Kidney (tissue), 13 donors: ENCODE measurements at regions not wholly inside any gene's neighbourhood (a gene's known extent, or its start where the extent isn't known, plus 50 kb on each side); places are given as distances from the start of the nearest gene placed in this dataset.

ENCODE experiments used
- DNase-seq, 5 donors: peaks; one replicate each; pipeline ENCODE4 v3.0.0-alpha.2; 2013 to 2020
- FAIRE-seq: peaks from 2 replicates; lab custom pipeline; 2012; peaks lifted over from hg19 to GRCh38; lab: Jason Lieb, UNC
- H3K27ac ChIP-seq, 2 donors: one replicate each; pipeline ENCODE4 v1.7.0; 2013; ENCODE audit warnings: low read depth in 2 of 2, low read length in 2 of 2, inconsistent platforms in 1 of 2
- H3K27me3 ChIP-seq: one replicate; pipeline ENCODE4 v1.7.1; 2013; ENCODE audit warnings: low read length, inconsistent platforms; ENCODE audit not compliant: control insufficient read depth, insufficient read depth
- H3K36me3 ChIP-seq, 3 donors: one replicate each; pipeline versions ENCODE4 v1.7.0 to v1.7.1; 2013; ENCODE audit warnings: low read length in 3 of 3, control low read depth in 1 of 3, inconsistent platforms in 1 of 3; ENCODE audit not compliant: insufficient read depth in 3 of 3, control insufficient read depth in 2 of 3
- H3K4me1 ChIP-seq, 3 donors: one replicate each; pipeline versions ENCODE4 v1.7.0 to v1.7.1; 2013; ENCODE audit warnings: low read length in 3 of 3, inconsistent platforms in 1 of 3, low read depth in 1 of 3; ENCODE audit not compliant: control insufficient read depth in 2 of 3, insufficient read depth in 2 of 3
- H3K4me3 ChIP-seq, 3 donors: one replicate each; pipeline versions ENCODE4 v1.7.0 to v1.8.1; 2013; ENCODE audit warnings: low read length in 3 of 3, control low read depth in 1 of 3, inconsistent platforms in 1 of 3
- H3K9ac ChIP-seq, 3 donors: one replicate each; pipeline versions ENCODE4 v1.7.0 to v1.7.1; 2013; ENCODE audit warnings: low read length in 3 of 3, control low read depth in 1 of 3, inconsistent platforms in 1 of 3
- H3K9me3 ChIP-seq, 3 donors: one replicate each; pipeline versions ENCODE4 v1.7.0 to v1.7.1; 2013; ENCODE audit warnings: low read length in 3 of 3, control low read depth in 1 of 3, inconsistent platforms in 1 of 3; ENCODE audit not compliant: control insufficient read depth in 2 of 3, insufficient read depth in 1 of 3
- CTCF ChIP-seq: IDR thresholded peaks from 3 replicates; pipeline ENCODE4 v1.5.1; 2012; ENCODE audit warnings: mild to moderate bottlenecking, moderate library complexity, borderline replicate concordance; ENCODE audit not compliant: insufficient read depth; ENCODE audit errors: extremely low read depth
- intact Hi-C: fragments of 100-400 bp; cut with DNase I; formaldehyde crosslinking; loops from one replicate; pipeline ENCODE4 v1.11.1; 2022
- donor health status: control.
- donor health status: control.
- donor health status: control.
- donor health status: control.
- donor health status: control.
- donor health status: DM: yes; HTN: yes; CAD: no.
- donor health status: Normal renal cell carcinoma (clear cell type).

DNA sequence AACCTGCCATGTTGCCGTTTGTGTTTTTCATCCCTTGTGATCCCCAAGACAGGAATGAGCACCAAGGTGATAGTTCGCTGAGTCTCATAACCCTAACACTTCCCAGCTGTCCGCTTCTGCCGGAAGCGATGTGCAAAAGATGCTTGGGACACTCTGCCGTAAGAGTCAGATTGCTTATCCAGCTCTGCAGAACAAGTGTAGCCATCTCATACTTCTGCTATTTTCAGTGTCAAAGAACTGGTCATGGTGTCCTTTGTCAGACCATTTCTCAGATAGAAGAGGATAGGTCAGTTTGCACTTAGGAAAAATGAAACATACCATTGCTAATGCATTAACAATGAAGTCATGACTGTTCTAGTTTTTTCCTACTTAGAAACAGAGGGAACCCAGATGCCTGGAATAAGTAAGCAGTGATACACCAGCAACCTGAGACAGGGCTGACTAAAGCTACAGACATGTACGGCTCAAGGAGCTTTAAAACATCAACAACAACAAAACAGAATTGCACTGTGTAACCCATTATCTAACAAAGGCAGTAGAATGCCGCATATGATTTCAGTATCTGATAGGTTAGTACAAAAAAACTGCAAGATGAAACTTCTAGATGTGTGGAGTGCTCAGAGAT is 134.0 kb upstream of the IL12A start:
- Histone ChIP-seq H3K4me1 (peaks cover 4 to 19% (median 17%) of the 10 kb centered on the region in 3 donors), H3K9me3 (no peaks in the 10 kb centered on the region), H3K27ac (peak overlapping the region in 1 of 2 donors; percentile 9), H3K4me3 (peak overlapping the region; percentile 6 to 40 (median 38)), H3K27me3 (no peaks in the 10 kb centered on the region), H3K36me3 (no peaks in the 10 kb centered on the region), H3K9ac (peak overlapping the region in 2 of 3 donors; percentile 26 to 47)
- no peak for TF ChIP-seq CTCF
- intact Hi-C loops: no loop called here
- no peak for FAIRE-seq
- peak in 3 of 5 donors; percentile 49 to 80 (median 79) for DNase-seq

DNA sequence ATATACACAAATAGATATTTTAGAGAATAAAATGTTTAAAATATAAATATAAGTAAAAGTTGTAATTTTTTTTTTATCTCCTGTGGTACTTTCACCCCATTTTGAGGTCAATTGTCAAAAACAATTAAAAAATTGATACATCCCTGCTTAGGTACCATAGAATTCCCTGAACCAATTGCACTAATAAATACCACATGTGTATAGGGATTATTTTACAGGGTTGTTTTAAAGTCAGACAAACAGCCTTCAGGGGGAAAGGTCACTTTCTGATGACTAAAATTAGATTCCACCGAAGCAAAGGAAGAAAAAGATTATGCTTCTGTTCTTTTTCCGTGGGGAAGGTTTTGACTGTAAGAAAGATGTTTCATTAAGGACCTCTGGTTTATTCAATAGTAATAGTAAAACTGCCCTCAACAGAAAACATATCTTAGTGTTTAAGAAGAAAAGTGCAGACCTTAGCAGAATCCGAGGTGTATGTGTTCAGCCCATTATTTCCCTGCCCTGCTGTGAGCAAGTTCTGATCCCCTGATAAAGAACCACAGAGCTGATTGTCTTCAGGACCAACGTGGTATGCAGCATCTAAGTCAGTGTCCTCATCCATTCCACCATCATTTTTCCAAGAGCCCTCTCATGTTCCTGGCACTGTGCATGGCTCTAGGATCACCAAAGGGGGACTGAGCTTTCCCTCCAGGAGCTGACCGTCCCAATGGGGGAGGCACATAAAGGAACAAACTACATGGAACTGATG is 132.9 kb upstream of the IL12A start:
- H3K4me3 ChIP-seq: peak overlapping the region in 1 of 3 donors; percentile 27
- H3K27me3 ChIP-seq: no peaks in the 10 kb centered on the region
- FAIRE-seq: no peak
- no peaks in the 10 kb centered on the region for H3K36me3 ChIP-seq
- H3K4me1 ChIP-seq: peaks cover 4 to 19% (median 17%) of the 10 kb centered on the region in 3 donors
- intact Hi-C loops: no loop called here
- no peak for DNase-seq
- no peak overlapping the region for H3K9ac ChIP-seq
- no peak overlapping the region for H3K27ac ChIP-seq
- H3K9me3 ChIP-seq: no peaks in the 10 kb centered on the region
- TF ChIP-seq CTCF: no peak

GRCh38 chr3:159856590-159857104 is 132.0 kb upstream of the IL12A start:
- Histone ChIP-seq H3K9ac (no peak overlapping the region), H3K27me3 (no peaks in the 10 kb centered on the region), H3K27ac (peak overlapping the region in 1 of 2 donors; percentile 5)

More at GRCh38 chr3:159856590-159857104, 132.0 kb upstream of the IL12A start:
- TF ChIP-seq CTCF: no peak
- DNase-seq: peak in 4 of 5 donors; percentile 79 to 94 (median 90)
- Histone ChIP-seq H3K36me3 (no peaks in the 10 kb centered on the region), H3K9me3 (no peaks in the 10 kb centered on the region), H3K4me3 (peak overlapping the region in 2 of 3 donors; percentile 9 to 27), H3K4me1 (peaks cover 4 to 17% (median 17%) of the 10 kb centered on the region in 3 donors)
- intact Hi-C loops: no loop called here
- no peak for FAIRE-seq
